ENCODE measurements at regions not wholly inside any gene's neighbourhood (a gene's known extent, or its start where the extent isn't known, plus 50 kb on each side); places are given as distances from the start of the nearest gene placed in this dataset.

DNA sequence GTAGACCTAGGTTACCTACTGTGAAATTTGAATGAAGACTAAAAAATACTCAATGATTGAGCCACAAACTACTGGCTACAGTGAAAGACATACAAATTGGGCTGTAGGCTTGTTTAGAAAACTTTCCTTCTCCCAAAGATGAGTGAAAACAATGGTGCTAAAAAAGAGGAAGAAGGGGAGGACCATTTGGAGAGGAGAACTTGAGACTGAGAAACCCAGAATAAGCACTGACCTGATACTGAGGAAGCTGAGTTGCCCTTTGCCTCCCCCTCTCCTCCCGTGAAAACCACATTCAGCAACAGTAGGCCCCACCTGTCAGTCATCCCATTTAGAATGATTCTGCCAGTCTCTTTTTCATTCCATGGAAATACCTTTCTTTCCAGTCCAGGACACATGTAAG lies 484.0 kb upstream of the TGFBR2 start:
- no peaks in the 10 kb centered on the region for H3K4me1 ChIP-seq
- TF ChIP-seq, protein P1, sequence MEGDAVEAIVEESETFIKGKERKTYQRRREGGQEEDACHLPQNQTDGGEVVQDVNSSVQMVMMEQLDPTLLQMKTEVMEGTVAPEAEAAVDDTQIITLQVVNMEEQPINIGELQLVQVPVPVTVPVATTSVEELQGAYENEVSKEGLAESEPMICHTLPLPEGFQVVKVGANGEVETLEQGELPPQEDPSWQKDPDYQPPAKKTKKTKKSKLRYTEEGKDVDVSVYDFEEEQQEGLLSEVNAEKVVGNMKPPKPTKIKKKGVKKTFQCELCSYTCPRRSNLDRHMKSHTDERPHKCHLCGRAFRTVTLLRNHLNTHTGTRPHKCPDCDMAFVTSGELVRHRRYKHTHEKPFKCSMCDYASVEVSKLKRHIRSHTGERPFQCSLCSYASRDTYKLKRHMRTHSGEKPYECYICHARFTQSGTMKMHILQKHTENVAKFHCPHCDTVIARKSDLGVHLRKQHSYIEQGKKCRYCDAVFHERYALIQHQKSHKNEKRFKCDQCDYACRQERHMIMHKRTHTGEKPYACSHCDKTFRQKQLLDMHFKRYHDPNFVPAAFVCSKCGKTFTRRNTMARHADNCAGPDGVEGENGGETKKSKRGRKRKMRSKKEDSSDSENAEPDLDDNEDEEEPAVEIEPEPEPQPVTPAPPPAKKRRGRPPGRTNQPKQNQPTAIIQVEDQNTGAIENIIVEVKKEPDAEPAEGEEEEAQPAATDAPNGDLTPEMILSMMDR (IDR thresholded peaks at IDR 0.05; ENCODE audit: low read depth, low read length) = no peak
- DNase-seq = no peak
- H3K36me3 ChIP-seq = no peaks in the 10 kb centered on the region
- no peak overlapping the region for H3K4me3 ChIP-seq (ENCODE audit: low read depth, low read length)
- no peaks in the 10 kb centered on the region for H3K27me3 ChIP-seq
- no peaks in the 10 kb centered on the region for H3K9me3 ChIP-seq

GRCh38 chr3:30123224-30123623 lies 483.2 kb upstream of the TGFBR2 start:
- DNase-seq = no peak
- no peak overlapping the region for H3K4me3 ChIP-seq (ENCODE audit: low read depth, low read length)

GRCh38 chr3:30123755-30124154 lies 482.6 kb upstream of the TGFBR2 start:
- H3K36me3 ChIP-seq = no peaks in the 10 kb centered on the region
- no peaks in the 10 kb centered on the region for H3K9me3 ChIP-seq
- H3K4me3 ChIP-seq (ENCODE audit: low read depth, low read length) = no peak overlapping the region
- no peak for DNase-seq
- TF ChIP-seq, protein P1 (IDR thresholded peaks at IDR 0.05; ENCODE audit: low read depth, low read length) = no peak
- H3K4me1 ChIP-seq = no peaks in the 10 kb centered on the region
- no peaks in the 10 kb centered on the region for H3K27me3 ChIP-seq

More at GRCh38 chr3:30123224-30123623, 483.2 kb upstream of the TGFBR2 start:
- TF ChIP-seq, protein P1 (IDR thresholded peaks at IDR 0.05; ENCODE audit: low read depth, low read length) = no peak
- no peaks in the 10 kb centered on the region for H3K36me3 ChIP-seq
- H3K27me3 ChIP-seq = no peaks in the 10 kb centered on the region
- H3K9me3 ChIP-seq = no peaks in the 10 kb centered on the region
- H3K4me1 ChIP-seq = no peaks in the 10 kb centered on the region

DNA sequence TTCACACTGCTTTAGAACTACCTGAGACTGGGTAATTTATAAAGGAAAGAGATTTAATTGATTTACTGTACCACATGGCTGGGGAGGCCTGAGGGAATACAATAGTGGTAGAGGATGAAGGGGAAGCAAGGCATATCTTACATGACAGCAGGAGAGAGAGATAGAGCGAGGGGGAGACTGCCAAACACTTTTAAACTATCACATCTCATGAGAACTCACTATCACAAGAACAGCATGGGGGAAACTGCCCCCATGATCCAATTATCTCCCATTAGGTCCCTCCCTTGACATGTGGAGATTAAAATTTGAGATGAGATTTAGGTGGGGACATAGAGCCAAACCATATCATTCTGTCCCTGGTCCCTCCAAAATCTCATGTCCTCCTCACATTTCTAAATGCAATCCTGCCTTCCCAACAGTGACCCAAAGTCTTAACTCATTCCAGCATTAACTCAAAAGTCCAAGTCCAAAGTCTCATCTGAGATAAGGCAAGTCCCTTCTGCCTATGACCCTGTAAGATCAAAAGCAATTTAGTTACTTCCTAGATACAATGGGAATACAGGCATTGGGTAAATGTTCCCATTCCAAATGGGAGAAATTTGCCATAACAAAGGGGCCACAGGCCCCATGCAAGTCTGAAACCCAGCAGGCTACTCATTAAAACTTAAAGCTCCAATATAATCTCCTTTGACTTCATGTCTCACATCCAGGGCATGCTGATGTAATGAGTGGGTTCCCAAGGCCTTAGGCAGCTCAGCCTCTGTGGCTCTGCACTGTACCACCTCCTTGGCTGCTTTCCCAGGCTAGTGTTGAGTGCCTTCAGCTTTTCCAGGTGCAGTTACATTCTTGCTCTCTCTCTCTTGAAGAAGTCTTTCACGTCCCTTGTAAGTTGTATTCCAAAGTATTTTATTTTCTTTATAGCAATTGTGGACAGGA lies 481.7 kb upstream of the TGFBR2 start:
- H3K36me3 ChIP-seq = no peaks in the 10 kb centered on the region
- DNase-seq = peak; percentile 31
- H3K9me3 ChIP-seq = no peaks in the 10 kb centered on the region
- H3K4me3 ChIP-seq (ENCODE audit: low read depth, low read length) = no peak overlapping the region
- H3K4me1 ChIP-seq = no peaks in the 10 kb centered on the region
- no peaks in the 10 kb centered on the region for H3K27me3 ChIP-seq
- TF ChIP-seq, protein P1 (IDR thresholded peaks at IDR 0.05; ENCODE audit: low read depth, low read length) = no peak

GRCh38 chr3:30129765-30130164 lies 476.6 kb upstream of the TGFBR2 start:
- H3K4me1 ChIP-seq = peaks cover 4% of the 10 kb centered on the region; the same call in 1 of the 2 replicates
- no peaks in the 10 kb centered on the region for H3K27me3 ChIP-seq
- no peaks in the 10 kb centered on the region for H3K9me3 ChIP-seq
- no peaks in the 10 kb centered on the region for H3K36me3 ChIP-seq
- DNase-seq = no peak
- TF ChIP-seq, protein P1 (IDR thresholded peaks at IDR 0.05; ENCODE audit: low read depth, low read length) = no peak
- no peak overlapping the region for H3K4me3 ChIP-seq (ENCODE audit: low read depth, low read length)

DNA sequence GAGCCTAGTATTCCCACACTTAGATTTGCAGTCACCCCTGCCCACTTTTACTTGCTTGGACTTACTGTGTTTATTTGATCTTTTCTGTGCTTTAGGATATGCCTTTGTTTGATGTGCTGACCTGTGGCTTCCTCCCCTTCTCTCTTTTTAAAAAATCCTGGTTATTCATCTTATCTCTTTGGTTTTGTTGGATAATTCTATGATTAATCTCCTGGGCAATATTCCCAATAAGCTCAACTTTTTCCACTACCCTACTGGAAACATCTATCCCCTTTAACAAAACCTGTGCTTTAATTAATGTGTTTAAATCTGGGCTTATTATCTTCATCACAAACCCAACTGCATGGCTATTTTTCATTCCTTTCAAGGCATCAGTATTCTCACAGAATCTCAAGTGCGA lies 476.0 kb upstream of the TGFBR2 start:
- Histone ChIP-seq H3K27me3 (no peaks in the 10 kb centered on the region), H3K4me3 (ENCODE audit: low read depth, low read length) (no peak overlapping the region), H3K9me3 (no peaks in the 10 kb centered on the region), H3K36me3 (no peaks in the 10 kb centered on the region), H3K4me1 (peaks cover 4% of the 10 kb centered on the region; the same call in 1 of the 2 replicates)
- no peak for DNase-seq
- TF ChIP-seq, protein P1 (IDR thresholded peaks at IDR 0.05; ENCODE audit: low read depth, low read length) = no peak
